CD14-positive monocyte (primary cell): ENCODE measurements at regions not wholly inside any gene's neighbourhood (a gene's known extent, or its start where the extent isn't known, plus 50 kb on each side); places are given as distances from the start of the nearest gene placed in this dataset.
A peak's percentile ranks its signal among the peaks of the same experiment; 100 is the strongest.

ENCODE experiments used
- DNase-seq, 3 donors: peaks; one replicate each; pipeline ENCODE4 v3.0.0-alpha.2; 2011 to 2022
- H2AFZ ChIP-seq: 2 replicates; pipeline ENCODE4 v1.6.0; 2012; ENCODE audit warnings: mild to moderate bottlenecking, low read depth, low read length, inconsistent platforms; ENCODE audit not compliant: insufficient read depth, poor library complexity, severe bottlenecking
- H3K27ac ChIP-seq, 2 donors: 1 replicate in 1 of 2; 2 replicates in 1 of 2; pipeline ENCODE4 v1.5.1; 2012 to 2013; ENCODE audit warnings: low read length in 2 of 2, control low read depth in 1 of 2, inconsistent platforms in 1 of 2, low read depth in 1 of 2, mild to moderate bottlenecking in 1 of 2
- H3K27me3 ChIP-seq, 2 donors: one replicate each; pipeline versions ENCODE4 v1.6.0 to v1.6.1; 2011 to 2013; ENCODE audit warnings: low read length in 2 of 2; ENCODE audit not compliant: control insufficient read depth in 2 of 2, insufficient read depth in 2 of 2
- H3K36me3 ChIP-seq, 2 donors: replicated peaks in 1 of 2; 1 replicate in 1 of 2; 2 replicates in 1 of 2; pipeline versions ENCODE4 v1.5.1 to v1.6.1; 2012 to 2013; ENCODE audit warnings: low read length in 2 of 2, control low read depth in 1 of 2, inconsistent platforms in 1 of 2, mild to moderate bottlenecking in 1 of 2; ENCODE audit not compliant: insufficient read depth in 2 of 2, control insufficient read depth in 1 of 2
- H3K4me1 ChIP-seq, 2 donors: 1 replicate in 1 of 2; 2 replicates in 1 of 2; pipeline versions ENCODE4 v1.5.1 to v1.6.1; 2012 to 2013; ENCODE audit warnings: low read length in 2 of 2, control low read depth in 1 of 2, inconsistent platforms in 1 of 2, mild to moderate bottlenecking in 1 of 2, moderate library complexity in 1 of 2; ENCODE audit not compliant: insufficient read depth in 2 of 2, control insufficient read depth in 1 of 2
- H3K4me2 ChIP-seq: replicated peaks from 2 replicates; pipeline ENCODE3; 2012; ENCODE audit warnings: low read length, moderate library complexity, mild to moderate bottlenecking; ENCODE audit not compliant: poor library complexity, severe bottlenecking; ENCODE audit errors: extremely low read depth
- H3K4me3 ChIP-seq, 3 experiments: fragments of 200-600 bp in 1 of 3; sonication (generic) in 1 of 3; replicated peaks in 1 of 3; 1 replicate in 2 of 3; 2 replicates in 1 of 3; pipeline ENCODE4 v1.5.1; 2011 to 2013; ENCODE audit warnings: low read length in 3 of 3, mild to moderate bottlenecking in 3 of 3, control low read depth in 2 of 3, low read depth in 2 of 3, inconsistent platforms in 1 of 3, moderate library complexity in 1 of 3
- H3K79me2 ChIP-seq: 2 replicates; pipeline ENCODE4 v1.6.0; 2012; ENCODE audit warnings: mild to moderate bottlenecking, control low read depth, inconsistent platforms, low read length, moderate library complexity; ENCODE audit not compliant: insufficient read depth
- H3K9ac ChIP-seq: 2 replicates; pipeline ENCODE4 v1.6.0; 2017; ENCODE audit warnings: low read length, mild to moderate bottlenecking; ENCODE audit not compliant: insufficient read depth, poor library complexity, severe bottlenecking
- H3K9me3 ChIP-seq, 2 donors: replicated peaks in 1 of 2; 1 replicate in 1 of 2; 2 replicates in 1 of 2; pipeline versions ENCODE4 v1.5.1 to v1.6.1; 2012 to 2013; ENCODE audit warnings: low read length in 2 of 2, control low read depth in 1 of 2; ENCODE audit not compliant: control insufficient read depth in 1 of 2, insufficient read depth in 1 of 2
- H4K20me1 ChIP-seq: 2 replicates; pipeline ENCODE4 v1.6.0; 2012; ENCODE audit warnings: mild to moderate bottlenecking, low read length, control low read depth, moderate library complexity; ENCODE audit not compliant: insufficient read depth
- H3K27ac Mint-ChIP-seq, 7 donors: one replicate each; pipeline ENCODE4 v1.8.0; 2020; ENCODE audit warnings: mild to moderate bottlenecking in 7 of 7, mixed read lengths in 7 of 7, moderate library complexity in 6 of 7, inconsistent platforms in 2 of 7
- H3K27me3 Mint-ChIP-seq, 3 donors: one replicate each; pipeline ENCODE4 v1.8.0; 2021 to 2022; ENCODE audit warnings: low read depth in 3 of 3, mild to moderate bottlenecking in 3 of 3, mixed read lengths in 3 of 3, moderate library complexity in 3 of 3, inconsistent platforms in 1 of 3
- H3K36me3 Mint-ChIP-seq, 2 donors: one replicate each; pipeline ENCODE4 v1.8.0; 2020; ENCODE audit warnings: mixed read lengths in 2 of 2, inconsistent platforms in 1 of 2, mild to moderate bottlenecking in 1 of 2
- H3K4me1 Mint-ChIP-seq: one replicate; pipeline ENCODE4 v1.8.0; 2020; ENCODE audit warnings: mild to moderate bottlenecking, mixed read lengths
- H3K4me3 Mint-ChIP-seq, 2 donors: one replicate each; pipeline ENCODE4 v1.8.0; 2020; ENCODE audit warnings: mild to moderate bottlenecking in 2 of 2, mixed read lengths in 2 of 2, moderate library complexity in 1 of 2
- H3K9me3 Mint-ChIP-seq, 7 donors: one replicate each; pipeline ENCODE4 v1.8.0; 2020 to 2022; ENCODE audit warnings: mixed read lengths in 7 of 7, mild to moderate bottlenecking in 6 of 7, moderate library complexity in 6 of 7, inconsistent platforms in 2 of 7
- CTCF ChIP-seq: fragments of 200-600 bp; IDR thresholded peaks from one replicate; pipeline ENCODE4 v1.8.0; 2022; ENCODE audit warnings: antibody characterized with exemption, mild to moderate bottlenecking
- WGBS: methylation state at CpG from one replicate; pipeline ENCODE4 v1.1.5; 2013; ENCODE audit warnings: missing lambda C conversion rate; ENCODE audit not compliant: insufficient coverage; 5-methylcytosine and 5-hydroxymethylcytosine counted together
- intact Hi-C, 2 donors: fragments of 100-400 bp; cut with micrococcal nuclease; formaldehyde crosslinking; loops; one replicate each; pipeline versions ENCODE4 v1.15.0 to v1.15.1; 2023

DNA sequence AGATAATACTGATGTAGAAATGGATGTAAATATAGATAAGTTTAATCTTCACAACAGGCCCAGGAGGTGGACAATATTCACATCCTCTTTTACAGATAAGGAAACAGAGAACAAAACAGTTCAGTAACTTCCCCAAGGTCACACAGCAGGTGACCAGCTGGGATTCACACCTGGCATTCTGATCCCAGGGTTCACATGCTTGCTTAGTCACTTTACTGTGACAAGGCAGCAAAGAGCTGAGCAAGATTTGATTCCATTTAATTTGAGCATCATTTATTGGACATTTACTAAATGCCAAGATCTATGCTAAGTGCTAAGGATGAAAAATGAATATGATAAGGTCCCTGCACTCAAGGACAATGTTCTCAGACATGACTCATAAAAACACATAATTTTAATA lies 94.1 kb upstream of the STARD13 start:
- no peak overlapping the region for H3K27ac ChIP-seq
- H4K20me1 ChIP-seq: no peaks in the 10 kb centered on the region
- no peaks in the 10 kb centered on the region for H3K4me1 ChIP-seq
- intact Hi-C loops: no loop called here
- H3K4me3 Mint-ChIP-seq: no peak overlapping the region
- no peak for TF ChIP-seq CTCF
- no peak for DNase-seq
- H3K27ac Mint-ChIP-seq: no peak overlapping the region
- H3K36me3 Mint-ChIP-seq: peaks cover 0 to 2% of the 10 kb centered on the region in 2 donors
- H3K79me2 ChIP-seq: no peaks in the 10 kb centered on the region
- no peak overlapping the region for H3K4me2 ChIP-seq
- no peak overlapping the region for H3K9ac ChIP-seq
- peaks cover 1% of the 10 kb centered on the region for H3K4me1 Mint-ChIP-seq
- peaks cover 10 to 11% of the 10 kb centered on the region in 2 donors for H3K9me3 ChIP-seq
- H3K4me3 ChIP-seq: no peak overlapping the region
- H2AFZ ChIP-seq: no peak overlapping the region
- no peaks in the 10 kb centered on the region for H3K27me3 ChIP-seq
- no peaks in the 10 kb centered on the region for H3K27me3 Mint-ChIP-seq
- peaks cover 4 to 12% (median 10%) of the 10 kb centered on the region in 7 donors for H3K9me3 Mint-ChIP-seq
- H3K36me3 ChIP-seq: no peaks in the 10 kb centered on the region

- Mint-ChIP-seq H3K27ac (peak overlapping the region in 2 of 7 donors; percentile 48 to 50), H3K4me1 (no peaks in the 10 kb centered on the region), H3K36me3 (peaks cover 0 to 2% of the 10 kb centered on the region in 2 donors), H3K9me3 (peaks cover 0 to 5% (median 3%) of the 10 kb centered on the region in 7 donors), H3K4me3 (no peak overlapping the region), H3K27me3 (no peaks in the 10 kb centered on the region)
- Histone ChIP-seq H3K36me3 (no peaks in the 10 kb centered on the region), H3K9me3 (peaks cover 2 to 4% of the 10 kb centered on the region in 2 donors), H2AFZ (no peak overlapping the region), H3K4me2 (no peak overlapping the region), H3K79me2 (no peaks in the 10 kb centered on the region), H3K27ac (no peak overlapping the region), H3K4me1 (no peaks in the 10 kb centered on the region), H3K4me3 (no peak overlapping the region), H3K9ac (no peak overlapping the region), H3K27me3 (no peaks in the 10 kb centered on the region), H4K20me1 (no peaks in the 10 kb centered on the region)
- no peak for TF ChIP-seq CTCF
- 88% methylated on average over 2 of the region's 3 CpGs for WGBS
- intact Hi-C loops: no loop called here
- DNase-seq: no peak
Measured at GRCh38 chr13:33380487-33381079, 95.0 kb upstream of the STARD13 start.
